ENCODE measurements at regions not wholly inside any gene's neighbourhood (a gene's known extent, or its start where the extent isn't known, plus 50 kb on each side); places are given as distances from the start of the nearest gene placed in this dataset.

DNA sequence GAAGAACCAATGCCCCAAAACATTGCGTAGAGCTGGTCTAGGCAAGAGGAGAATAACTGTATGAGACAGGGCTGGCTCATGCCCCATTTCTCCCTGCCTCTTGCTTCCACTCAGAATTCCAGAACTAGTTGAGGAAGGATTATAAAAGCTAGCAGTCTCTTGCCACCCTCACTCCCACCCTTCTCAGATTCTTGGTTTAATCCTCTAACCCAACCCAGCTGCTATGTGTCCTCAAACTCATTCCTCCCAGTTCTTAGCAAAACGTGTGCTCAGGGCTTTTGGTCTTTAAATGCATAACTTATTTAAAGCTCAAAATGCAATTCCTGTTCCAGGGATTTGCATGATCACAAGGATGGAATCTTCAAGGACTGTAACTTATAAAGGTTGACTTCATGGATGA is 466.3 kb downstream of the COG6 start:
- TF ChIP-seq, protein P1, sequence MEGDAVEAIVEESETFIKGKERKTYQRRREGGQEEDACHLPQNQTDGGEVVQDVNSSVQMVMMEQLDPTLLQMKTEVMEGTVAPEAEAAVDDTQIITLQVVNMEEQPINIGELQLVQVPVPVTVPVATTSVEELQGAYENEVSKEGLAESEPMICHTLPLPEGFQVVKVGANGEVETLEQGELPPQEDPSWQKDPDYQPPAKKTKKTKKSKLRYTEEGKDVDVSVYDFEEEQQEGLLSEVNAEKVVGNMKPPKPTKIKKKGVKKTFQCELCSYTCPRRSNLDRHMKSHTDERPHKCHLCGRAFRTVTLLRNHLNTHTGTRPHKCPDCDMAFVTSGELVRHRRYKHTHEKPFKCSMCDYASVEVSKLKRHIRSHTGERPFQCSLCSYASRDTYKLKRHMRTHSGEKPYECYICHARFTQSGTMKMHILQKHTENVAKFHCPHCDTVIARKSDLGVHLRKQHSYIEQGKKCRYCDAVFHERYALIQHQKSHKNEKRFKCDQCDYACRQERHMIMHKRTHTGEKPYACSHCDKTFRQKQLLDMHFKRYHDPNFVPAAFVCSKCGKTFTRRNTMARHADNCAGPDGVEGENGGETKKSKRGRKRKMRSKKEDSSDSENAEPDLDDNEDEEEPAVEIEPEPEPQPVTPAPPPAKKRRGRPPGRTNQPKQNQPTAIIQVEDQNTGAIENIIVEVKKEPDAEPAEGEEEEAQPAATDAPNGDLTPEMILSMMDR (optimal IDR thresholded peaks at IDR 0.05 in 1 of 3, IDR thresholded peaks at IDR 0.05 in 1 of 3, conservative IDR thresholded peaks at IDR 0.05 in 1 of 3; ENCODE audit: extremely low read depth in 1 of 3, insufficient read depth in 2 of 3, low read length in 3 of 3): no peak
- TF ChIP-seq EZH2 (IDR thresholded peaks at IDR 0.05; ENCODE audit: low read length): no peak

Measured in keratinocyte (primary cell).